K562 (cell line): ENCODE measurements at regions not wholly inside any gene's neighbourhood (a gene's known extent, or its start where the extent isn't known, plus 50 kb on each side); places are given as distances from the start of the nearest gene placed in this dataset.

Source experiments
- CTCF ChIP-seq, 3 experiments: IDR thresholded peaks in 2 of 3; conservative IDR thresholded peaks in 1 of 3; 2 replicates each; pipeline ENCODE4 v1.5.1; 2011 to 2012; ENCODE audit warnings: low read length in 3 of 3, mild to moderate bottlenecking in 3 of 3, control low read depth in 2 of 3, improper control_type of control experiment in 1 of 3, inconsistent platforms in 1 of 3, low read depth in 1 of 3, mixed read lengths in 1 of 3, moderate library complexity in 1 of 3; ENCODE audit not compliant: insufficient read depth in 2 of 3
- EP300 ChIP-seq: IDR thresholded peaks from 2 replicates; pipeline ENCODE4 v1.6.1; 2012; ENCODE audit warnings: low read length, improper control_type of control experiment
- GTF2A2 ChIP-seq: IDR thresholded peaks from 2 replicates; pipeline ENCODE4 v1.6.1; 2016; ENCODE audit warnings: mild to moderate bottlenecking, missing genetic modification characterization, missing compliant biosample characterization
- HNRNPH1 ChIP-seq: fragments of 200-400 bp; formaldehyde crosslinking; optimal IDR thresholded peaks from 2 replicates; pipeline ENCODE3; 2017; ENCODE audit warnings: low read depth, mild to moderate bottlenecking, low read length, moderate library complexity
- IRF2 ChIP-seq: sonication (generic); formaldehyde crosslinking; IDR thresholded peaks from 2 replicates; pipeline ENCODE4 v1.8.1; 2022; ENCODE audit warnings: mild to moderate bottlenecking, missing genetic modification reagents
- LARP7 ChIP-seq: fragments of 450-650 bp; IDR thresholded peaks from 2 replicates; pipeline ENCODE4 v1.6.1; 2016
- NFXL1 ChIP-seq: fragments of 450-650 bp; formaldehyde crosslinking; IDR thresholded peaks from 2 replicates; pipeline ENCODE4 v1.4.0; 2021; ENCODE audit warnings: mild to moderate bottlenecking
- POLR2A ChIP-seq: fragments of 450-650 bp; conservative IDR thresholded peaks from 2 replicates; pipeline ENCODE4 v1.6.1; 2016
- RCOR1 ChIP-seq, 2 experiments: IDR thresholded peaks; 2 replicates each; pipeline ENCODE4 v1.6.1; 2012; ENCODE audit warnings: low read depth in 2 of 2, low read length in 2 of 2, borderline replicate concordance in 1 of 2, improper control_type of control experiment in 1 of 2
- ZBTB49 ChIP-seq: sonication (generic); formaldehyde crosslinking; IDR thresholded peaks from 2 replicates; pipeline ENCODE4 v1.8.0; 2022; ENCODE audit warnings: missing genetic modification reagents, mild to moderate bottlenecking, borderline replicate concordance
- ZBTB7A ChIP-seq: IDR thresholded peaks from 2 replicates; pipeline ENCODE4 v1.6.1; 2011; ENCODE audit warnings: low read depth, mild to moderate bottlenecking, low read length, moderate library complexity, borderline replicate concordance; ENCODE audit not compliant: control insufficient read depth
- ZBTB8A ChIP-seq: fragments of 450-650 bp; IDR thresholded peaks from 2 replicates; pipeline ENCODE4 v1.6.1; 2018; ENCODE audit warnings: mild to moderate bottlenecking, moderate library complexity; ENCODE audit not compliant: partially characterized antibody
- ZNF224 ChIP-seq: sonication (generic); formaldehyde crosslinking; IDR thresholded peaks from 2 replicates; pipeline ENCODE4 v1.8.0; 2022; ENCODE audit warnings: mild to moderate bottlenecking, missing genetic modification reagents

GRCh38 chr5:99747342-99747741, 787.8 kb upstream of the FAM174A start:
- TF ChIP-seq ZNF224 = no peak
- no peak for TF ChIP-seq EP300
- no peak for TF ChIP-seq ZBTB8A
- TF ChIP-seq CTCF (IDR thresholded peaks at IDR 0.05 in 2 of 3, conservative IDR thresholded peaks at IDR 0.05 in 1 of 3; ENCODE audit: insufficient read depth in 2 of 3, low read depth in 1 of 3, low read length in 3 of 3) = no peak
- TF ChIP-seq LARP7 = no peak
- no peak for TF ChIP-seq IRF2 (CRISPR knock-in tag)
- no peak for TF ChIP-seq POLR2A
- no peak for TF ChIP-seq ZBTB49 (CRISPR knock-in tag)
- TF ChIP-seq GTF2A2 = no peak
- no peak for TF ChIP-seq ZBTB7A
- no peak for TF ChIP-seq RCOR1 (IDR thresholded peaks at IDR 0.05; ENCODE audit: borderline replicate concordance in 1 of 2, low read depth in 2 of 2, low read length in 2 of 2)
- no peak for TF ChIP-seq NFXL1 (CRISPR knock-in tag)
- TF ChIP-seq HNRNPH1 = no peak
